Gastrocnemius medialis (tissue), 4 donors: ENCODE measurements at regions not wholly inside any gene's neighbourhood (a gene's known extent, or its start where the extent isn't known, plus 50 kb on each side); places are given as distances from the start of the nearest gene placed in this dataset.

Experiments
- ATAC-seq, 2 donors: fragments of 150-250 bp; one replicate each; pipeline ENCODE4 v1.9.1; 2016
- DNase-seq, 2 donors: peaks; one replicate each; pipeline ENCODE4 v3.0.0-alpha.2; 2019
- H3K27ac ChIP-seq, 4 donors: fragments of 200-600 bp; sonication (generic); 1 replicate in 1 of 4; 2 replicates in 3 of 4; pipeline ENCODE4 v1.5.1; 2016 to 2018; ENCODE audit warnings: mild to moderate bottlenecking in 2 of 4, moderate library complexity in 1 of 4
- H3K27me3 ChIP-seq, 3 donors: fragments of 200-600 bp; sonication (generic) in 2 of 3; 1 replicate in 1 of 3; 2 replicates in 2 of 3; pipeline versions ENCODE4 v1.5.1 to v1.6.0; 2016 to 2019; ENCODE audit warnings: mild to moderate bottlenecking in 1 of 3, moderate library complexity in 1 of 3
- H3K36me3 ChIP-seq, 2 donors: fragments of 200-600 bp; sonication (generic) in 1 of 2; one replicate each; pipeline ENCODE4 v1.5.1; 2017 to 2018
- H3K4me1 ChIP-seq, 2 donors: fragments of 200-600 bp; sonication (generic) in 1 of 2; one replicate each; pipeline ENCODE4 v1.5.1; 2016 to 2017; ENCODE audit warnings: mild to moderate bottlenecking in 2 of 2
- H3K4me3 ChIP-seq, 4 donors: fragments of 200-600 bp; sonication (generic) in 3 of 4; 1 replicate in 1 of 4; 2 replicates in 3 of 4; pipeline ENCODE4 v1.5.1; 2016 to 2019; ENCODE audit warnings: mild to moderate bottlenecking in 2 of 4
- H3K9me3 ChIP-seq, 3 donors: fragments of 200-600 bp; sonication (generic) in 2 of 3; 1 replicate in 1 of 3; 2 replicates in 2 of 3; pipeline ENCODE4 v1.5.1; 2016 to 2019
- CTCF ChIP-seq, 5 experiments: fragments of 450-650 bp in 3 of 5; fragments of 200-600 bp in 2 of 5; sonication (generic) in 2 of 5; IDR thresholded peaks in 4 of 5; conservative IDR thresholded peaks in 1 of 5; 1 replicate in 4 of 5; 2 replicates in 1 of 5; pipeline ENCODE4 v1.5.1; 2016 to 2019; ENCODE audit warnings: antibody characterized with exemption in 5 of 5, mild to moderate bottlenecking in 3 of 5, moderate library complexity in 3 of 5
- POLR2A ChIP-seq, 2 donors: fragments of 450-650 bp; IDR thresholded peaks; one replicate each; pipeline ENCODE4 v1.6.1; 2017; ENCODE audit warnings: antibody characterized with exemption in 2 of 2, mild to moderate bottlenecking in 2 of 2, moderate library complexity in 2 of 2
- in situ Hi-C, 4 donors: fragments of 200-750 bp; cut with MboI; loops; one replicate each; pipeline versions ENCODE4 v1.15.0 to v1.8.0; 2017; ENCODE audit warnings: low sequenced_read_pairs in 4 of 4
- intact Hi-C: fragments of 100-400 bp; cut with DNase I; formaldehyde crosslinking; loops from one replicate; pipeline ENCODE4 v1.15.1; 2023; ENCODE audit warnings: low total_unique reads

- H3K27me3 ChIP-seq: no peaks in the 10 kb centered on the region
- ATAC-seq: no peak
- DNase-seq: no peak
- no peaks in the 10 kb centered on the region for H3K9me3 ChIP-seq
- H3K4me3 ChIP-seq: no peak overlapping the region
- H3K4me1 ChIP-seq: no peaks in the 10 kb centered on the region
- H3K27ac ChIP-seq: no peak overlapping the region
- in situ Hi-C loops (no loop called here), intact Hi-C loops (no loop called here)
- TF ChIP-seq CTCF (IDR thresholded peaks at IDR 0.05 in 4 of 5, conservative IDR thresholded peaks at IDR 0.05 in 1 of 5) (no peak), POLR2A (IDR thresholded peaks at IDR 0.05) (no peak)
- no peaks in the 10 kb centered on the region for H3K36me3 ChIP-seq
These were observed 402.4 kb upstream of the DDI1 start for GRCh38 chr11:103633819-103634590.

- Histone ChIP-seq H3K27ac (no peak overlapping the region), H3K36me3 (no peaks in the 10 kb centered on the region), H3K27me3 (no peaks in the 10 kb centered on the region), H3K4me3 (no peak overlapping the region), H3K4me1 (no peaks in the 10 kb centered on the region), H3K9me3 (no peaks in the 10 kb centered on the region)
- in situ Hi-C loops: no loop called here
- no peak for ATAC-seq
- no peak for DNase-seq
- TF ChIP-seq CTCF (IDR thresholded peaks at IDR 0.05 in 4 of 5, conservative IDR thresholded peaks at IDR 0.05 in 1 of 5) (no peak), POLR2A (IDR thresholded peaks at IDR 0.05) (no peak)
- intact Hi-C loops: no loop called here
These were observed 400.2 kb upstream of the DDI1 start for GRCh38 chr11:103636232-103636631.

DNA sequence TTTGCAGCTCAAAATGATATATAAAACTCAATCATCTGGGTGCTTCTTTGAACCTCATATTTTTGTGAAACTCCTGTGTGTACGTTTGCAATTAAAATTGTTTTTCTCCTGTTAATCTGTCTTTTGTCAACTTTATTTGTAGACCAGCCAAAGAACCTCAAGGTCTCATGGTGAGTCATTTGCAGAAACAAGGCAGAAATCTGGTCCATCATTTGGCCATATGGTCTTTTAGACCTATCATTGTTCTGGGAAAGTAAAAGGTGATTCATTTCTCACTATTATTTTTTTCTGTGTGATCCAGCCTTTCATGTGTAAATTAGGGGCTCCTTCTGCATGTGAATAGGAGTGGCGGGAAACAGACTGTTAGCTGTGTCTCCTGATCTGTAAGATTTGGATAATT, 399.1 kb upstream of the DDI1 start:
- no peaks in the 10 kb centered on the region for H3K36me3 ChIP-seq
- H3K4me1 ChIP-seq: no peaks in the 10 kb centered on the region
- in situ Hi-C loops: no loop called here
- TF ChIP-seq CTCF (IDR thresholded peaks at IDR 0.05 in 4 of 5, conservative IDR thresholded peaks at IDR 0.05 in 1 of 5) (no peak), POLR2A (IDR thresholded peaks at IDR 0.05) (no peak)
- no peaks in the 10 kb centered on the region for H3K9me3 ChIP-seq
- DNase-seq: no peak
- ATAC-seq: no peak
- no peak overlapping the region for H3K27ac ChIP-seq
- H3K27me3 ChIP-seq: no peaks in the 10 kb centered on the region
- intact Hi-C loops: no loop called here
- H3K4me3 ChIP-seq: no peak overlapping the region

- in situ Hi-C loops (no loop called here), intact Hi-C loops (no loop called here)
- ATAC-seq: no peak
- Histone ChIP-seq H3K27me3 (no peaks in the 10 kb centered on the region), H3K4me1 (no peaks in the 10 kb centered on the region), H3K27ac (no peak overlapping the region), H3K36me3 (no peaks in the 10 kb centered on the region), H3K4me3 (no peak overlapping the region), H3K9me3 (no peaks in the 10 kb centered on the region)
- TF ChIP-seq CTCF (IDR thresholded peaks at IDR 0.05 in 4 of 5, conservative IDR thresholded peaks at IDR 0.05 in 1 of 5) (no peak), POLR2A (IDR thresholded peaks at IDR 0.05) (no peak)
- no peak for DNase-seq
These were observed 398.6 kb upstream of the DDI1 start for GRCh38 chr11:103637831-103638230.

DNA sequence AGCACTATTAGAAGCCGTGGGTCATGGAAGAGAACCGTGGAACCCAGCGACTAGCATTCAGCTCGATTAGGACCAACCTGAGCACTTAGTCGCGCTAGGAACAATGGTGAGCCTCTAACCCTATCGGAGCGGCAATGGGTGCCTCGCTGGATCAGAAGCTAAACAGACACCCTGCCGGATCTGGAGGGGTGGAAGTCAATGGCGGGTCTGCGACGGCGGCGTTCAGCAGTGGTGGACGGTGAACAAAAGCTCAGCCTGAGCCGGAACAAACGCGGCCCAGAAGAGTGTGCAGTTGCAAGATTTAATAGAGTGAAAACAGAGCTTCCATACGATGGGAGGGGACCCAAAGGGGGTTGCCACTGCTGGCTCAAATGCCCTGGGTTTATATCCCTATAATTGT, 391.8 kb upstream of the DDI1 start:
- Histone ChIP-seq H3K4me3 (no peak overlapping the region), H3K36me3 (no peaks in the 10 kb centered on the region), H3K27me3 (no peaks in the 10 kb centered on the region), H3K27ac (no peak overlapping the region), H3K4me1 (no peaks in the 10 kb centered on the region), H3K9me3 (no peaks in the 10 kb centered on the region)
- ATAC-seq (no peak), DNase-seq (no peak)
- intact Hi-C loops: no loop called here
- in situ Hi-C loops: no loop called here
- TF ChIP-seq CTCF (IDR thresholded peaks at IDR 0.05 in 4 of 5, conservative IDR thresholded peaks at IDR 0.05 in 1 of 5): no peak
- TF ChIP-seq POLR2A (IDR thresholded peaks at IDR 0.05): no peak
